Neural crest cell (in vitro differentiated cells): ENCODE measurements at regions not wholly inside any gene's neighbourhood (a gene's known extent, or its start where the extent isn't known, plus 50 kb on each side); places are given as distances from the start of the nearest gene placed in this dataset.

ENCODE experiments used
- DNase-seq: peaks from one replicate; pipeline ENCODE4 v3.0.0; 2021; ENCODE audit warnings: low read depth, mixed read lengths, low spot score
- H3K27ac Mint-ChIP-seq: one replicate; pipeline ENCODE4 v1.8.0; 2021; ENCODE audit warnings: mild to moderate bottlenecking, mixed read lengths; ENCODE audit not compliant: unreplicated experiment
- H3K27me3 Mint-ChIP-seq: 2 replicates; pipeline ENCODE4 v1.8.0; 2021; ENCODE audit warnings: low read depth, mild to moderate bottlenecking, mixed read lengths
- H3K36me3 Mint-ChIP-seq: 2 replicates; pipeline ENCODE4 v1.8.0; 2021; ENCODE audit warnings: low read depth, mild to moderate bottlenecking, mixed read lengths
- H3K4me1 Mint-ChIP-seq: 2 replicates; pipeline ENCODE4 v1.8.0; 2021; ENCODE audit warnings: mixed read lengths
- H3K4me3 Mint-ChIP-seq: one replicate; pipeline ENCODE4 v1.8.0; 2021; ENCODE audit warnings: mild to moderate bottlenecking, mixed read lengths
- H3K9me3 Mint-ChIP-seq: 2 replicates; pipeline ENCODE4 v1.8.0; 2021; ENCODE audit warnings: mixed read lengths
- TF ChIP-seq, protein P1 (sequence below): fragments of 200-600 bp; sonication (generic); conservative IDR thresholded peaks from 2 replicates; pipeline ENCODE4 v1.5.0; 2021; ENCODE audit warnings: antibody characterized with exemption, mild to moderate bottlenecking

- H3K27me3 Mint-ChIP-seq: no peaks in the 10 kb centered on the region
- no peak for DNase-seq
- H3K27ac Mint-ChIP-seq: no peak overlapping the region
- no peak overlapping the region for H3K4me3 Mint-ChIP-seq
- TF ChIP-seq, protein P1, sequence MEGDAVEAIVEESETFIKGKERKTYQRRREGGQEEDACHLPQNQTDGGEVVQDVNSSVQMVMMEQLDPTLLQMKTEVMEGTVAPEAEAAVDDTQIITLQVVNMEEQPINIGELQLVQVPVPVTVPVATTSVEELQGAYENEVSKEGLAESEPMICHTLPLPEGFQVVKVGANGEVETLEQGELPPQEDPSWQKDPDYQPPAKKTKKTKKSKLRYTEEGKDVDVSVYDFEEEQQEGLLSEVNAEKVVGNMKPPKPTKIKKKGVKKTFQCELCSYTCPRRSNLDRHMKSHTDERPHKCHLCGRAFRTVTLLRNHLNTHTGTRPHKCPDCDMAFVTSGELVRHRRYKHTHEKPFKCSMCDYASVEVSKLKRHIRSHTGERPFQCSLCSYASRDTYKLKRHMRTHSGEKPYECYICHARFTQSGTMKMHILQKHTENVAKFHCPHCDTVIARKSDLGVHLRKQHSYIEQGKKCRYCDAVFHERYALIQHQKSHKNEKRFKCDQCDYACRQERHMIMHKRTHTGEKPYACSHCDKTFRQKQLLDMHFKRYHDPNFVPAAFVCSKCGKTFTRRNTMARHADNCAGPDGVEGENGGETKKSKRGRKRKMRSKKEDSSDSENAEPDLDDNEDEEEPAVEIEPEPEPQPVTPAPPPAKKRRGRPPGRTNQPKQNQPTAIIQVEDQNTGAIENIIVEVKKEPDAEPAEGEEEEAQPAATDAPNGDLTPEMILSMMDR: no peak
- no peaks in the 10 kb centered on the region for H3K36me3 Mint-ChIP-seq
- H3K9me3 Mint-ChIP-seq: peaks cover under 1% of the 10 kb centered on the region
- no peaks in the 10 kb centered on the region for H3K4me1 Mint-ChIP-seq
These were observed 453.8 kb downstream of the RAP2B start for GRCh38 chr3:153615863-153616262.

GRCh38 chr3:153617463-153617862, 455.4 kb downstream of the RAP2B start:
- Mint-ChIP-seq H3K4me3 (no peak overlapping the region), H3K4me1 (peaks cover 4% of the 10 kb centered on the region), H3K27ac (no peak overlapping the region), H3K27me3 (no peaks in the 10 kb centered on the region), H3K36me3 (no peaks in the 10 kb centered on the region), H3K9me3 (peaks cover 3% of the 10 kb centered on the region)
- TF ChIP-seq, protein P1: no peak
- no peak for DNase-seq

GRCh38 chr3:153618176-153618575, 456.1 kb downstream of the RAP2B start:
- Mint-ChIP-seq H3K9me3 (peaks cover 3% of the 10 kb centered on the region), H3K27me3 (no peaks in the 10 kb centered on the region), H3K4me3 (no peak overlapping the region), H3K27ac (no peak overlapping the region), H3K4me1 (peaks cover 4% of the 10 kb centered on the region), H3K36me3 (no peaks in the 10 kb centered on the region)
- TF ChIP-seq, protein P1: no peak
- no peak for DNase-seq

GRCh38 chr3:153619268-153619667, 457.2 kb downstream of the RAP2B start:
- Mint-ChIP-seq H3K4me1 (peaks cover 4% of the 10 kb centered on the region), H3K4me3 (no peak overlapping the region), H3K27ac (no peak overlapping the region), H3K9me3 (peaks cover 3% of the 10 kb centered on the region), H3K36me3 (no peaks in the 10 kb centered on the region), H3K27me3 (no peaks in the 10 kb centered on the region)
- TF ChIP-seq, protein P1: no peak
- DNase-seq: no peak

DNA sequence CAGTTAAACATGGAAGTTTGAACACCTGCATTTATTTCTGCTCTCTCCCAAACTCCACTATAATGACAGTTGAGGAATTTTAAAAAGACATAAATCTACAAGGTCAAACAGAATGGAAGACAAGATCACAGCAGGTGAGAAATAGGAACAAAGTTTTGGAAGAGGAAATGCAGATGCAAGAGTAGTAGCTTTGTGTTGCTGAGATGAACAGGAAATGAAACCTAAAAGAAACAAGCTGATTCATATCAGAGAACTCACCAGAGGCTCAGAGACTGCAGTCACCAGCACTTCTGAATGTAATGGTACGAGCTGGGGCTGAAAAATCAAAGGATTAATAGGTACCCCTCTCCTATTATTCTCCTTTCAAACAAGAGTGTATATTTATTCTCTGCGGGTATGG, 459.9 kb downstream of the RAP2B start:
- Mint-ChIP-seq H3K36me3 (no peaks in the 10 kb centered on the region), H3K4me1 (peaks cover 4% of the 10 kb centered on the region), H3K9me3 (peaks cover 3% of the 10 kb centered on the region), H3K4me3 (no peak overlapping the region), H3K27ac (no peak overlapping the region), H3K27me3 (no peaks in the 10 kb centered on the region)
- no peak for DNase-seq
- TF ChIP-seq, protein P1: no peak

DNA sequence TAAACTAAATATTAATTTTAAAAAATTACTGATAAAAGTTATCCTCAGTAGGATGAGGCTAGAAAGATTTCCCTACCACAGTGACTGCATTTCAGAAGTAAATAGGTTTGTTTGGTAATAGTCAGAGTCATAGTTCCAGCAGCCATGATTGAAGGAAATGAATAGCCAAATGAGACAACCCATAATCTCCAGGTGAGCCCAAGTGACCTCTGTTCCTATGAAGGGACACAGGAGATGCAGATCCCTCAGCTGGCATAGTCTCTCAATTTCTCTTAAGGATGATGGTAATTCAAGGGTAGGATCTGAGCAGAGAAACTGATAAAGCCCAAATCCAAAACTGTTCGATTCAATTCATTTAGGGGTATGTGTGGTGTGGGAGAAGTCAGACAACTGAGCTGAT, 461.8 kb downstream of the RAP2B start:
- H3K9me3 Mint-ChIP-seq: peaks cover 3% of the 10 kb centered on the region
- H3K4me3 Mint-ChIP-seq: no peak overlapping the region
- H3K4me1 Mint-ChIP-seq: peaks cover 4% of the 10 kb centered on the region
- H3K36me3 Mint-ChIP-seq: no peaks in the 10 kb centered on the region
- DNase-seq: no peak
- TF ChIP-seq, protein P1: no peak
- H3K27ac Mint-ChIP-seq: no peak overlapping the region
- no peaks in the 10 kb centered on the region for H3K27me3 Mint-ChIP-seq
